Germinal center (tissue), 1 donor: ENCODE measurements at regions not wholly inside any gene's neighbourhood (a gene's known extent, or its start where the extent isn't known, plus 50 kb on each side); places are given as distances from the start of the nearest gene placed in this dataset.
A peak's percentile ranks its signal among the peaks of the same experiment; 100 is the strongest.

Experiments
- DNase-seq: peaks from one replicate; pipeline ENCODE4 v3.0.0; 2012; ENCODE audit warnings: mixed read lengths, low spot score

DNA sequence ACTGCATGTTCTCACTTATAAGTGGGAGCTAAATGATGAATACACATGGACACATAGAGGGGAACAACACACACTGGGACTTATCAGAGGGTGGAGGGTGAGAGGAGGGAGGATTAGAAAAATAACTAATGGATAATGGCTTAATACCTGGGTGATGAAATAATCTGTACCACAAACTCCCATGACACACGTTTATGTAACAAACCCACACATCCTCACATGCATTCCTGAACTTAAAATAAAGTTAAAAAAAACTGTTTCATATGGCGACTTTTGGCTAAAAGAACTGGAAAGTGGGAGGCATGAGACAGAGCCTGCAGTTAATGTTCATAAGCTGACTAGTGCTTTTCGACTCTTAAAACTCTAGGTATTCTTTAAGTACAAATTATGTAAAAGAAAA, 98.9 kb upstream of the NPFFR2 start:
- DNase-seq: no peak

DNA sequence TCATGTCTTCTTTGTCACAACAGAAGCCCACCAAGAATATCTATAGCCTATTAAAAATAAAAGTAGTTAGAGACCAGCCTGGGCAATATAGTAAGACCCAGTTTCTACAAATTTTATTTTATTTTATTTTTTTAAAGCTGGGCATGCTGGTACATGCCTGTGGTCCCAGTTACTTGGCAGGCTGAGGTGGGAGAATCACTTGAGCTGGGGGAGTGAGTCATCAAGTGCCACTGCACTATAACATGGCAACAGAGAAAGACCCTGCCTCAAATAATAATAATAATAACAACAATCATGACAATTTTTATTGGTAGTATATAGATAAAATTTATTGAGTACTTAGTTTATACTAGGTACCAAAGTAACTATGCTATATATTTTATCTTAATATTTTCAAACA, 93.0 kb upstream of the NPFFR2 start:
- DNase-seq: no peak

DNA sequence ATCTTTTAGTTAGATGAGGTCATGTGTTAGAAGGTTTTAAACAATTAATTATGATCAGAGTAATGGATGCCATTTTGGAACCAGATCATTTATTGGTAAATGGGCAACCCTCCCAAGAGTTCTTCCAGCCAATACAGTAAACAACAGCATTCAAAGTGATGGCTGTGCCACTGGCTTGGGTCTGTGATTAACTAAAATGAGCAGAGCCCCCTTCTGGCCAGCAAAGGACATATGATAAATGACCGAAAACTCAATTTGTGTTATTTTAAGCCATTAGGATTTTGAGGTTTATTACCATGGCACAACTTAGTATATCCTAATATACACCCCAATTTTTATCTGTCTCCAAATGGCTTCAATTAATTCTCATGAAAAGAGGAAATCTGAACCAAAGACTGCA, 90.8 kb upstream of the NPFFR2 start:
- peak; percentile 3 for DNase-seq

DNA sequence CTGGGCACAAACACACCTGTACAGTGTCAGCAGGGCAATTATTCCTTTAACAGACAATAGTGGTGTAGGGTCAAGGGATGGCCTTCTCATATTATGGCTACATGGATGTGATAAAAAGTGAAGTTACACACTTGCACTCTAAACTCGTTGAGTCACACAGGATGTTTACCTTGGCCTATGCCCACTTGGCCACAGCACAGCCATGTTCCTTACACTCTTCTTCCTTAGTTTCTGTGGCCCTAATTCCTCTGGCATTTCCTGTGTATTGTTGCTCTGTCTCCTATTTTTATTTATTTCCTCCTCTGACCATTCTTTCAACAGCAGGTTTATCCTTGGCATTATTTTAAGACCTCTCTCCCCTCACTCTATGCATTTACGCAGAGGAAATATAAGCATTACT, 86.8 kb upstream of the NPFFR2 start:
- DNase-seq: no peak

DNA sequence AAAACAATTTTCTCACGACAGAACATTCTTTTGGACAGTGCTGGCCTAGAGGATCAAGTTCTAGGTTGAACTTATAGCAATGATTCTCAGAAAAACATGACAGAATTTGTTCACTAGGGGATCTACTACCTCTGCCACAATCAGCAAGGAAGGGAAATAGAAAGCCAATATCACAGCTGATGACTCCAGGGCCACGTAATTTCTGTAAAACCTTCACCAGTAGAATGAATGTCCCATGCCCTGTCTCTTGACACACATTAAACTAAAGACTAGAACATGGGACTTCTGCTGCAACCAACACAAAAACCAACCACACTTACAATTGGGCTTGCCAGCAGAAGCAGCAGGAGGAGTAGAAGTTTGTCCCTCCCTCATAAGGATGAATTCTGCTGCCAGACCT, 86.0 kb upstream of the NPFFR2 start:
- DNase-seq: no peak

DNA sequence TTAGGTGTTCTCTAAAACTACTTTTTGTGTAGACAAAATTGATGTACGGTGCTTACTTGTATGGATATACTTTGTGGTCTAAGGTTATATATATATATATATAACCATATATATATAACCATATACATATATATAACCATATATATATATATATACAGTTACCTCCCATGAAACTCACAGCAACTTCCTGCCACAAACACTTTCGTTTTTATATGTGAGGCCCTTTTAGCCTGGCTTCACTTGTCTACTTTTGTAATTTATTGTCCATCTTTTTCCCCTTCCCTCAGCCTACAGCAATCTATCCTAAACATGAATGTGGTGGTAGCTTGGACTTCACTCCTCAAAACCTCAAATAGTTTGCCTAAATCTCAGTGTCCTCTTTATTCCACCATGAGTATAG, 72.8 kb upstream of the NPFFR2 start:
- no peak for DNase-seq

DNA sequence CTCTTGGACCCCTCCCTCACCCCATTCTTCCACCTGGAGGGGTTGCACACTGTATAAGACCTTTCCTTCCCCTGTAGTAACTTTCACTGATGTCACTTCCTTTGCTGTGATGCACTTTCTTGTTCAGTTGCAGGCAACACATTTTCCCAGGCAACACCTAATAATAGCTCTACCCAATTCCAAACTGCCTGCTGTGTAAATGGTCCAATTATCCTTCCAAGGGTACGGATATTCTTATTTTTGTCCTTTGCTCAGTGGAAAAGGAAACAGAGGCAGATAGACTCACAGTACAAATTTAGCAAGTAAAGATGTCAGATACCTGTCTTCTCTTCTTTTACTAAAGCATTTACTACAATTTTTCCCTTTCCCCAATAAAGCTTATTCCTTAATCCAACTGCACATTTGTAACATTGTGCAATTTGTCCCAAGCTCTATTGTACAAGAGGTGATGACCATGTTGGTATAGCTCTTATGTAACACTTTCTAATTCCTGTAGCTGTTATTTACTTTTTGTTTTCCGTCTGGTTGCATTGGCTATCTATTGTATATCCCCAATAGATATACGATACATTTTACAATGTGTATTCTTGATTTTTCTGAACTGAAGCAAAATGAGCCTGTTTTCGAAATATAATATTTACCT, 69.1 kb upstream of the NPFFR2 start:
- no peak for DNase-seq

DNA sequence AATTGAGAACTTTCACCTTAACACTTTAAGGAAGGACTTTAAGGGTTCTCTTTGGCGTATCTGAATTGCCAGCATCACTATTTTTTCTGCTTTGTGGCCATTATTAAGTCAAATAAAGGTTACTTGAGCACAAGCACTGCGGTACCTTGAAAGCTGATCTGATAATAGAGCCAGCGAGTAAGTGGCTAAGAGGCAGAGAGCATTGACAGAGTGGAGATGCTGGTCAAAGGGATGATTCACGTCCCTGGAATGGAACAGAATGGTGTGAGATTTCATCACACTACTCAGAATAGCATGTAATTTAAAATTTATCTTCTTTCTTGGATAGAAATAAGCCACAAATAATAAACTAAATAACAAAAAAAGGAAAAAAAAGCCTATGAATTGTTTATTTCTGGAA, 57.1 kb upstream of the NPFFR2 start:
- no peak for DNase-seq

DNA sequence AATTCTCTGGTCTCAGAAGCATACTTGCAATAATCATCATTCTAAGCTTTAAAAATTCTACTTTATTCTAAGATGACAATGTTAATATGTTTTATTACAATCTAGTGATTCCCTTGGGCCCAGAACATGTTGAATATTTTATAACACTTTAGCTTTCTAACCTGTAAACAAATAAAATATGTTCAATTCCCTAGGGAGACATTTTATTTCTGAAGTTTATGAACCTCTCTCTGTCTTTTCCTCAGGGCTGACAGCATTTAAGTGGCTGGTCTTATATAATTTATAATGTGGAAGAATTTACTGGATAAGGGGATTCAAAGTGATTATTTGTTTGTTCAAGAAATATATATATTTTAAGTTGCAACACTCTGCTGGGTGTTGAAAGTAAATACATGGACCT, 55.3 kb upstream of the NPFFR2 start:
- no peak for DNase-seq

DNA sequence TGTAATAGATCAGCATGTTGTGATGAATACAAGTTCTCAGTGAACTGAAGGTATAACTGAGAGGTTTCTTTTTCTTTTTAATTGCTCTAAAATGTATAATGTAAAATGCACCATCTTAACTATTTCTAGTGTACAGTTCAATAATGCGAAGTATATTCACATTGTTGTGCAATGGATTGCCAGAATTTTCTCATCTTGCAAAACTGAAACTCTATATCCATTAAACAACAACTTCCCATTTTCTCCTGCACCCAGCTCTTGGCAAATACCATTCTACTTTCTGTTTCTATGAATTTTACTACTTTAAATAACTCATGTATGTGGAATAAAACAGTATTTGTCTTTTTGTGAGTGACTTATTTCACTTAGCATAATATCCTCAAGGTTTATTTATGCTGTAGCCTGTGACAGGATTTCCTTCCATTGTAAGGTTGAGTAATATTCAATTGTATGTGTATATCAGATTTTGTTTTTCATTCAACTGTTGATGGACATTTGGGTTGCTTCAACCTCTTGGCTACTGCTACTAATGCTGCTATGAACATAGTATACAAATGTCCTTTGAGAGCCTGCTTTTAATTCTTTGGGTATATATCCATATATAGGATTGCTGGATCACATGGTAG, 53.5 kb upstream of the NPFFR2 start:
- no peak for DNase-seq

DNA sequence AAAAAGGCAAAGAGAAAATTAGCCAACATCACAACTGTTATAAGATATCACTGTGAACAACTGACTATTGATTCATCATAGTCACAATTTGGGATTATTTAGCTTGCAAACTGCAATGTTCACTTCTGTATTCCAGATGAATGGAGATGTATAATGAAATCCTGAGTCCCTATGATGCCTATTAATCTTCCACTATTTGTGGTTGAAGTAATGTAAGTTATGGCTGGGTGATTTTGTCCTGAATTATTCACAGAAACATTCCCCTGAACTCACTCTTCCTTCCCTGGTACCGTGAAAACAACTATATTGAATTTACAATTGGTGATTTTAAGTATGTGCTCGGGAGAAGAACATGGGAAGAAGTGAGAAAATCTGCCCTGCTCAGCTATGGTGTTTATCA, 50.8 kb upstream of the NPFFR2 start:
- DNase-seq: no peak
